Hematopoietic multipotent progenitor cell treated with erythropoietin and hydrocortisone succinate and interleukin-3 and kit ligand, for 6 days (in vitro differentiated cells): ENCODE measurements at regions not wholly inside any gene's neighbourhood (a gene's known extent, or its start where the extent isn't known, plus 50 kb on each side); places are given as distances from the start of the nearest gene placed in this dataset.
A peak's percentile ranks its signal among the peaks of the same experiment; 100 is the strongest.
"Not testable (repeated sequence)": the region's sequence is repeated elsewhere in the genome, so short reads cannot be mapped to it uniquely, and the experiment has no call there.

Source experiments
- DNase-seq: peaks from one replicate; pipeline ENCODE4 v3.0.0-alpha.2; 2015

DNA sequence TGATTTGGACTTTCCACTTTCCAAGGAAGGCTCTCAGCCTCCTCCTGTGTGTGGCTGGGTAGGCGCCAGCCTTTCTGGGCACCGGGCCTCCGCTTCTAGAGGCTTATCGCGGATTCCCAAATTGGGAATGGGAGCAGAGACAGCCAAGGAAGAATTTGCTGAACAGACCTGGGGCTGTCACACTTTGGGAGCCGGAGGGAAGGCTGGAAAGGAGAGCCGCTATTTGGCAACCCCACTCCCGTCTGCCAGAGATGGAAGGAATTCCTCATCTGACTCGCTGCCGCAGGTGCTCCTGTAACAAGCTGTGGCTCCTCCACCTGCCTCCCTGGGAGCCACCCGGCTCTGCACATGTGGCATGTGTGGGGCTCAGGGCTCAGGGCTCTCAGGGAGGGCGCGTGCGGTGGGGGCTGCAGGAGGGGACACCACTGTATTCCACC is 50.8 kb upstream of the ECHDC3 start:
- no peak for DNase-seq

DNA sequence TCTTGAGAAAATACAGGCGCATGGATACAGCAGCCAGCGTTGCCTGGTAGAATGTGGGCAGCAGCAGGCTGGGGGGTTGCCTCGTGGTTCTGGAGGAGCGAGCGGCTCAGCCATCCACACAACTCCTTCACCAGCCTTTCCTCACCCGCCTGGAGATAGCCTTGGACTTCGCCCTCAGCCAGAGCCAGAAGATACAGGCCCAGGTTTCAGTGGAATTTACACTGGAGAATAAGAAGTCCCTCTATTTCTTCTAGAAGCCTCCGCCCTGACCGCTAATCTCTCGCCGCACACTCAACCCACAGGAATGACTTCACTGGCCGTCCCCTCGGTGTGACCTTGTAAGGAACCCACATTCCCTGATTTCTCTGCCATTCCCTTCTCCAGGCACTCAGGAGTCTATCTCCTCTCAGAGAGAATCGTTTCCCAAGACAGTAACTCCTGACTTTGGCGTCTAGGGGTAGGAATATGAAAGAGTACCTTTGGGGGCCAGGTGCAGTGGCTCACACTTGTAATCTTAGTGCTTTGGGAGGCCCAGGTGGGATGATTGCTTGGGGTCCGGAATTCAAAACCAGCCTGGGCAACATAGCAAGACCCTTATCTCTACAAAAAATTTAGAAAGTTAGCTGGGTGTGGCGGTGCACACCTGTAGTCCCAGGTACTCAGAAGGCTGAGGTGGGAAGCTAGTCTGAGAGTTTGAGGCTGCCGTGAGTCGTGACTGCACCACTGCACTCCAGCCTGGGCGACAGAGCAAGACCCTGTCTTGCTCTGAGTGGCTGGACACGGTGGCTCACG is 52.0 kb upstream of the ECHDC3 start:
- no peak for DNase-seq

DNA sequence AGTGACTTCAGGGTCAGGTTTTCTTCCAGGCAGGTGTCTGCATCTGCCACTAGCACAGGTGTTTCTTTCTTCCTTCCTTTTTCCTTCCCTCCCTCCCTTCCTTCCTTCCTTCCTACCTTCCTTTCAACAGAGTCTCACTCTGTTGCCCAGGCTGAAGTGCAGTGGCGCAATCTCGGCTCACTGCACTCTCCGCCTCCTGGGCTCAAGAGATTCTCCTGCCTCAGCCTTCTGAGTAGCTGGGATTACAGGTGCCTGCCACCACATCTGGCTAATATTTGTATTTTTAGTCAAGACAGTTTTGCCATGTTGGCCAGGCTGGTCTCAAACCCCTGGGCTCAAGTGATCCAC is 53.8 kb upstream of the ECHDC3 start:
- DNase-seq = not testable (repeated sequence)

DNA sequence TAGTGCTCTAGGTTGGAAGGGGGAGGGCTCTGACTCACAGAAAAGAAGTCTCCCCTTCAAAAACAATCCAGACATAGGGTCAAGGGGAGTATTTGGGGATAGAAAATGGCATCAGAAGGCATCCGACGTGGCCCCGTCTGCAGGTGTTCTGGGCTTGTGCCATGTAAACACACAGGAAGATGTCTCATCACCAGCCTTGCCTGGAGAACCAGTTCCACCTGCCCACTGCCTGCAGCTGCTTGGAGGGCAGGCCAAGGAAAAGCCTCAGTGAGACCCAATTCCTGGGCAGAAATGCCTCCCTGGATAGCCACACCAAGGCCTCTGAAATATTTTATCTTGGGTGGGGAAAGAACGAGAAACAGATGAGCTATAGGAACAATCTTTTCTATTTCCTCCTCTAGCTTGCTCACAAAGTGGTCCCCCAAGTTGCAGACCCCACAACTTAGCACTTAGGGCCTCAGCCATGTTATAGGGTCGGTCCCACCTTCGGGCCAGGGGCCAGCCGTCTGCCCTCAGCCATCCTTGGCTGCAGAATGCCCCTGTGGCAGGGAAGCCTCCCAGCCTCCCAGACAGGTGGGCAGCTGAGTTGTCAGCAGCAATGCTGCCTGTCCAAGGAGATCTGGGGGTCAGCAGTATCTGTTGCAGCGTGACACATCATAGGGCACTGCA is 54.3 kb upstream of the ECHDC3 start:
- DNase-seq = no peak

DNA sequence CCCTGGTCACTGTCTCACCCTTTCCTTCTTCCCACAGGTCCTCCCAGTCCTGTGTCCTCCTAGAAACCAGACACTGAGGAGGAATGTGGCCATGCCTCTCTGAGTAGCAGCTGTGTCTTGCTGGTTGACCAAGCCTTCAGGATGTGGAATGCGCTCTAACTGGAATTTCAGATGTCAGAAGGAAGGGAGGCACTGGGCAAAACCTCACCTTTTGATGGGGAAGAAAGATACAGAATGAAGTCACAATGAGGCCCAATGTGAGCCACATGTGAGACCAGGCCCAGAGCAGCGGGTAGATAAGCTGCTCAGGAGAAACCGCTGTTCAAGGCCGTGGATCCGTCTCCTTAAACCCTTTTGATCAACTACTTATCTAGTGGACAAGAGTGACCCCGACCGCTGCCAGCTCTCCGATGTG is 54.8 kb upstream of the ECHDC3 start:
- peak; percentile 40 for DNase-seq

DNA sequence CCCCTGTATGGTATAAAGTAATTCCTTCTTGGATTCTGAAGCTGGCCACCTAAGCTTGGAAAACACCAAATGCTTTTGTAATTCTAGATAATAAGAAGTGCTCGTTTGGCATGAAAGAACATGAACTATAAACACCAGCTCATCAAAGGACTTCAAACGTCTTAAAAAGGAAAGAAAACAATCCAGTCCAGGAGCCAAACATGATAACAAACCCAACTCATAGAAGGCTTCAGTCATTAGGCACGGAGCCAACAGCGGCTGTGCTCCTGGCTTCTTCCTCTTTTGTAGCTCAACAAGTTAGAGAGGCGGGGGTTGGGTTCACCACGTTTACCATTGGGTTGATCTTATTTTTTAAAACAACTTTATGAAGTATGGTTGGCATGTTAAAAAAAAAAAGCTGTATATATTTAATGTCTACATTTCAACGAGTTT is 56.4 kb upstream of the ECHDC3 start:
- DNase-seq = peak; percentile 98

DNA sequence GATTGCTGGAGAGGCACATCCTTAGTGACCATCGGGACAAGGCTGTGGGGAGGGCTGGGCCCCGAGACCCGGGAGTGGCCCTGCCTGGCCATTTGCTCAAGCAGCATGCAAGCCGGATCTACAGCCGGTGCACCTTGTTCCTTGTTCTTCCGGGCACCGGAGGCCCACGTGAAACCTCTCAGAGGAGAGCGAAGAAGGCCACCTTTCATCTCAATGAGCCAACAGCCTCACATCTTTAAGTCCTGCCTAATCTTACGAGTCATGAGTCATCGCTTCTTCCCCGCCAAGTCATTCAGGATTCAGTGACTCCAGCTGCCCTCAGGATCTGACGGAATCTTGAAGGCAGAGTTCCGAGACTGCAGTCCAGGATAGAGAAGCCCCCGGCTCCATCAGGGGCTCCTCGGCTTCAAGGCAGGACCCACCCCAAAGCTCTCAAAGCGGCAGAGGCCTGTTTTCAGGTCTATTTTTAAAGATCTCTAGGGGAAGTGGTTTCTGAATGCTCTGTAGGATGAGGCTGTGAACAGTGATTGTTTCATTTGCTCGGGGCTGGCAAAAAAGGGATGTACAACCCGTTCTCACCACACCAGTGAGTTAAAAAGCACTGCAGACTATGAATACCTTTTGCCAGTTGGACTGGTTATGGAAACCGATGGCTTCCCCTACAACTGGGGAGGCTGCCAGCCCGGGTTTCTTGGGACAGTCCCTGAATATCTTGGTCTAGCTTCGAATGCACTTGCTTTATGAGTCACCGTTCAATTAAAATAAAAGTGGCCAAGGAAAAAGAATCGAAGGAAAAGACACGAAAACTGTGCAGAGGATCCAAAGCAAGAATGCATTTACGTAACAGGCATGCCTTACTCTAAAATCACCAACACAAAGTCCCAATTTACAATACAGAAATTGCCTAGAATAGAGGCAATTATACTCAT is 57.2 kb upstream of the ECHDC3 start:
- DNase-seq = peak; percentile 74

DNA sequence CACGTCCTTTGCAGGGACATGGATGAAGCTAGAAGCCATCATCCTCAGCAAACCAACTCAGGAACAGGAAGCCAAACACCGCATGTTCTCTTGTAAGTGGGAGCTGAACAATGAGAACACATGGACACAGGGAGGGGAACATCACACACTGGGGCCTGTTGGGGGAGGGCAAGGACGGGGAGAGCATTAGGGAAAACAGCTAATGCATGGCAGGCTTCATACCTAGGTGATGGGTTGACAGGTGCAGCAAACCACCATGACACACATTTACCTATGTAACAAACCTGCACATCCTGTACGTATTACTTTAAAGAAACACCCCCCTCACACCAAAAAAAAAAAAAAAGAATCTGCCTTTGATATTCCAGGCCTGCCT is 57.9 kb upstream of the ECHDC3 start:
- not testable (repeated sequence) for DNase-seq

DNA sequence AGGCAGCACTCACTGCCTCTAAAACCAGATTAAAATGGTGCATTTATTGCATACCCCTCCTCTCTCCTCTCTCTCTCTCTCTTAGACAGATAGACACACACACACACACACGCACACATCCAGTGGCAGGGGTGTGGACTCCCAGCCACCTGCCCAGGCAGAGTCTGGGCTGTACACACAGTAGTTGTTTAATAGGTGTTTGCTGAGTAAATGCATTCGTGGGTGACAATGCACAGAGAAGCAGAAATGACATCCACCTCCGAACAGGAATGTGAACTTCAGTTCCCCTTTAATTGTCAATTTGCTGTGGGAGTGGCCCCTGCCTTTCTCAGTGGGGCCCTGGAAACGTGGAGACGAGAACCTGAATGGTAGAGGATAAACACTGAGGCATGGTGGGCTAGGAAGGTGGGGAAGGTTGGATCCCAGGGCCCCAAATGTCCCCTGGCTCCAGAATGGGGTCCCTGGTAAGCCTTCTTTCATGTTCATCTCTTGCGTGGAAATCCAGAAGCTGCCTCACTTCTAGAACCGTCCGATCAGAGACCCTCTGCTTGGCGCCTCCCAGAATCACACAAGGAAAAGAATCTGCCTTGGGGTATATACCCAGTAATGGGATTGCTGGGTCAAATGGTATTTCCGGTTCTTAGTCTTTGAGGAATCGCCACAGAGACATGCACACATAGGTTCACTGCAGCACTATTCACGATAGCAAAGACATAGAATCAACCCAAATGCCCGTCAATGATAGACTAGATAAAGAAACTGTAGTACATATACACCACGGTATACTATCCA is 58.5 kb upstream of the ECHDC3 start:
- DNase-seq = no peak

DNA sequence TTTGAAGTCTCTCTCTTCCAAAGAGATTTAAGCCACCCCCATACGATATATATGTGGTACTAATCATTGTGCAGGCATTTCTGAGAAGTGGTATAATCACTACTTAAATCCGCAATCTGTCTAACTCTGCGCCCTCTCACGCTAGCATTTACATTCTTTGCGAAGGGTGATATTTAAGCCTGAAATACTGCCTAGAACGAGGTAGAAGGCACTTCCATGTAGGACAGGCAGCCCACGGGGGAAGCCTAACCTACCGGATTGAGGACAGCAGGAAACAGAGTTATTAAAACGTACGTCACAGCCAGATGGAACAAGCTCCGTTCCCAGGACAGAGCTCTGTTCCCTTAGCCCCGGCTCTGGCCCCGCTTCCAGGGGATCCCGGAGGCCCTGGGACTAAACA is 59.3 kb upstream of the ECHDC3 start:
- no peak for DNase-seq

DNA sequence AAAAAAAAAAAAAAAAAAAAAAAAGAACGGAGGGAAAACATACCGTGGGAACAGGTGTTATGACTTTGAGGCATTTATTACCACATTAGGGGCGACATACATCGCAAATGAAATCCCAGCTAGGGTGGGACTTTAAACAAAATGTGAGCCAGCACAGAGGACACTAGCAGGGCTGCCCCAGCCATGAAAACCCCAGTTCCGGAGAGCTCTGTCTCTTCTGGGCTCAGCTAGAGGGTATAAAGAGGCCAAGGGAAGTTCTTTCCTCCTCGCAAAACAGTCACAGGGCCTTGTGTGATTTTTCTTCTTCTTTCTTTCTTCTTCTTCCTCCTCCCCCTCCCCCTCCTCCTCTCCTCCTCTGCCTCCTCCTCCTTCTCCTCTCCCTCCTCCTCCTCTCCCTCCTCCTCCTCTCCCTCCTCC is 59.9 kb upstream of the ECHDC3 start:
- no peak for DNase-seq

DNA sequence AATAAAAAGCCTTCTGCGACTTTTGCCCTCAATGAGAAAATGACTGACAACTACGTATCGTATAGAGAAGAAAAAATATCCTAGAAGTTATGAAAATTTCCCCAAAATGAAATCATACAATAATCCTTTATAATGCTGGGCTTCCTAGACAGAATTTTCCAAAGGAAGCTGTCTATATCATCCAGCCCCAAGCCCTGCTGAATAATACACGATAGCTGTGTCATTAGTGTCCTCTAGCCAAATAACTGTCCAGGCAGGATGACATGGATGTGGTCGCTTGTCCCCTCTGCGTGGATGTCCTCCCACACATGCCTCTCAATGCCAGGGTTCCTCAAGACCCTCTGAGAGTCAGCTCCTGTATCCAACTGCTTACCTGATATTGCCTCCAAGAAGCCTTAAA is 61.7 kb upstream of the ECHDC3 start:
- DNase-seq = no peak

DNA sequence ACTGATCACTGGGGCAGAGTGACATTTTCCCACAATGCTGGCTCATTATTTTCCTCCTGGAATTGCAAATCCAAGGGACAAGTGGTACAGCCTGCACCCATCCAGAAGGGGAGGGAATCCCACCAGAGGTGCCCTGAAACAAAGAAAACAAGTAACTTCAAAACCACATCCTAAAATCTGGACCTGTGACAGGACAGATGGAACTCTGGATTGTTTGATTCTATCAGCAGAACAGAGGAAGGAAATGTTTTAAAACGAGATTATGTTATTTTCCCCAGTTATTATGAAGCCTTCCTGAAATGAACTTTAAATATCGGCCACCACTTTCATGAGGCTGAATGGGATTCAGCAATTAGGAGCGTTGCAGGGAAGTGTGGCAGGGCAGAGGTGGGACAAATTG is 62.2 kb upstream of the ECHDC3 start:
- no peak for DNase-seq

DNA sequence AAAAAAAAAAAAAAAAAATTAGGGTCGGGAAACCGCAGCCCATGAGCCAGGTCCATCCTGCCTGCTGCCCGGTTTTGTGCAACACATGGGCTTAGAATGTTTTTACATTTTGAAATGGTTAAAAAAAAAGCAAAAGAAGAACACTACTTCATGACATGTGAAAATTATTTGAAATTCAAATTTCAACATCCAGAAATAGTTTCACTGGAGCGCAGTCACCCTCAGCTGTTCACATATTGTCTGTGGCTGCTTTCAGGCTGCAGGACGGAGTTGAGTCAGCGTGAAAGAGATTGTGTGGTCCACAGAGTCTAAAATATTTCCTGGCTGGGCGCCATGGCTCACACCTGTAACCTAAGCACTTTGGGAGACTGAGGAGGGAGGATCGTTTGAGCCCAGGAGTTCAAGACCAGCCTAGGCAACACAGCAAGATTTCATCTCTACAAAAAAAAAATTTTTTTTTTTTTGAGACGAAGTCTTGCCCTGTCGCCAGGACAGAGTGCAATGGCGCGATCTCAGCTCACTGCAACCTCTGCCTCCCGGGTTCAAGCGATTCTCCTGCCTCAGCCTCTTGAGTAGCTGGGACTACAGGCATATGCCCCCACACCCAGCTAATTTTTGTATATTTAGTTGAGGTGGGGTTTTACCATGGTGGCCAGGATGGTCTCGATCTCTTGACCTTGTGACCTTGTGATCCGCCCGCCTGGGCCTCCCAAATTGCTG is 63.9 kb upstream of the ECHDC3 start:
- no peak for DNase-seq

DNA sequence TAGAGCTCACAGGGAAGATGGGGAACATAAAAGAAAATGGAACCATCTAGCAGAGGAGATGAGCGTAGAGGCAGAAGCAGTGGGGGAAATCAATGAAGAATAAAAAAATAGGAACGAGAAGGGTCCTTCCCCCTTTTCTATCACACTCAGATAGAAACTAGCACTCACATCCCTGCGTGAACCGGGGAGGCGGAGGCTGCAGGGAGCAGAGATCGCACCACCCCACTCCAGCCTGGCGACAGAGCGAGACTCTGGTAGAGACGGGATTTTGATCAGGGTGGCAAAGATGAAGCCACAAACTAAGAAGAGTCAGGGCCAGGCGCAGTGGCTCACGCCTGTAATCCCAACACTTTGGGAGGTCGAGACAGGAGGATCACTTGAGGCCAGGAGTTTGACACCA is 64.7 kb upstream of the ECHDC3 start:
- DNase-seq = no peak

DNA sequence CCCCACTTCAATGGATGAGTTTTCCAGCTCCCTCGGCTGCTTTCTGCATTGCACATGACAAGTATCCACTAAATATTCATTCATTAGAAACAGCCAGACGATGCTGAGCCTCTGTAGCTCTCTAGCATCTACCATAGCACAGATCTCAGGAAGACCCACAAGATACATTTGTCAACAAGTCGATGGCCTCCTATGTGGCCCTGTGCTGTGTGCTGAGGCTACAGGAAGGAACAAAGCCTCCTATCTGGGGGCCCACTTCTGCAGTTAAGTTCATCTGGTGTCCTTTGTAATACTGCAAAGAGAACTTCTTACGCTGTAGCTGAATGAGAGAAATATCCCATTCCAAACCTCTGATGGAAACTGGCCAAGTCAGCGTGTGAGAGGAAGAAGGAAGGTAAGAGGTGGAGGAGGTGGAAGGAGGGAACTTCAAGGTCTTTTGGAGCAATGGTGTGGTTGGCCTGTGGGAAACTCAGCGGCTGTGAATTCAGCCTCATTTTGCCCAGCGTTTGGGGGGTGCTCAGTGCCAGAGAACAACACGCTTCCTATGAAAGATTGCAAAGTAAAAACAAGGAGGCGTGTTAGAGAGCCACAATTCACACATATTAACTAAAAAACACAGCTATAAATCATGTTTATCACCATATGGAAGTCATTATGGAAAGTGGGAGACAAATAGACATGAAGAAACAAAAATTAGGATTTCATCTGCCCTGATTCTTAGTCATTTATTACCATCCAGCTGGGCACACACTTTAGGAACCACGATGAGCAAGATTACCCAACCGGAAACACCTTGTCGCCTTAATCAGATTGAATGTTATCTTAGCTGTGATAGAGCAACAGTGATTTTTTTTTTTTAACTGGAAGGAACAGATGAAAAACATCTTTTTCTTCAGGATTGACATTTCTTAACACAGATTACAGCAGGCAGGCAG is 62.2 kb upstream of the USP6NL start:
- DNase-seq = peak; percentile 52

DNA sequence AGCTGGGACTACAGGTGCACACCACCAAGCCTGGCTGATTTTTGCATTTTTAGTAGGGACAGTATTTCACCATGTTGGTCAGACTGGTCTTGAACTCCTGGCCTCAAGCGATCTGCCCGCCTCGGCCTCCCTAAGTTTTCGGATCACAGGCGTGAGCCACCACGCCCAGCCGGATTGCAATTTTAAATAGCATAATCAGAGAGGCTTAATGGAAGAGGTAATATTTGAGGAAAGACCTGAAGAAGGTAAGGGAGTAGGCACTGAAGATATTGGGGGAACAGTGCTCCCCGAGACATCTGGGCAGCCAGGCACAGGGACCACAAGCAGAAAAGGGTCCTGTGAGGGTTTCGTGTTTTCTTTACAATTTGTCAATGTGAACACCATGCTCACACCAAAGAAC is 61.4 kb upstream of the USP6NL start:
- no peak for DNase-seq

DNA sequence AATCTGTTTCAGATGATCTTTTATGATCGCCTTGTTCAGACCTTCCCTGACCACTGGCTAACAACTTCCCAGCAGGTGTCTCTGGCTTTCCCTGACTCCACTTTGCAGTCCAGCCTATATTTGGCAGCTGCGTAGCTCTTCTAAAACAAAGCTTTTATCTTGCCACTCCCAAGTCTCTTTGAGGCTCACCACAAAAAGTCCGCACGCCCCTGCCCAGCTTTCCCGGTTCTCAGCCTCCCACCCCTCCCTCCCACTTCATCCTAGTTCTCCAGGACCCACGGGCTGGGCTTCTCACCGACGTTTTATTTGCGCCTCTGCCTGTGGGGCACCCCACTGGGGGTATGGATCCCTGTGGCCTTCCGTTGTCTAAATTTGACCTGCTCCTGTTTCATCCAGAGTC is 58.9 kb upstream of the USP6NL start:
- no peak for DNase-seq

DNA sequence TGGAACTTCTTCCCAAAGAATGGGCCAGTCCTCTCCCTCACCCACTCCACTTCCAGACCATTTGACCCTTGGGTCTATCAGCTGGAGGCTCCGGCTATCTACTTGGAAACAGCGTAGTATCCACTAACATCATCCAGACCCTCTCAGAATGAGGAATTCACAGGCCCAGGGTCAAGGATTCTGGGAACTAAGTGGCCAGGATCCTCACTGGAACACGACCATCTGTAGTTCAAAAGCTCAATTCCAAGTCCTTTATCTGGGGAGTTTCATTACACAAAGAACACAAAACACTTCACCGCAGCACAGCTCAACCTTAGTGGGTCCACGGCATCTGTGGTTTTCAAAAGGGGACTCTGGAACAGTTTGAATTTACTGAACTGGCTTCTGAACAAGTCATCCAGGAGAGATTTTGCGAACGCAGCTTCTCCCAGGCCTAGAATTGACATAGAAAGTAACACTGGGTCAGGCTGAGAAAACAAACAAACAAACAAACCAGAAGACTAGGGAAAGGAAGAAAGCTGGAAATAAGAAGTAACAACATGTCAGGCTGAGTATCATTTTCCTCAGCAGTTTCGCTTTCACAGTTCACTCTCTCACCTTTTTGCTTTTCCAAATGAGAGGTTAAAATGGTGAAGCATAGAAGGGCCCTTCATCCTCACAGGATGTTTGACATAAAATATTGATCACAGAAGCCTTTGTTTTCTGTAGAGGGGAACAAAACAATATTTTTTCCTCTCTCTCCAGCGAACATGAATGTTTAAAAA is 57.6 kb upstream of the USP6NL start:
- no peak for DNase-seq

DNA sequence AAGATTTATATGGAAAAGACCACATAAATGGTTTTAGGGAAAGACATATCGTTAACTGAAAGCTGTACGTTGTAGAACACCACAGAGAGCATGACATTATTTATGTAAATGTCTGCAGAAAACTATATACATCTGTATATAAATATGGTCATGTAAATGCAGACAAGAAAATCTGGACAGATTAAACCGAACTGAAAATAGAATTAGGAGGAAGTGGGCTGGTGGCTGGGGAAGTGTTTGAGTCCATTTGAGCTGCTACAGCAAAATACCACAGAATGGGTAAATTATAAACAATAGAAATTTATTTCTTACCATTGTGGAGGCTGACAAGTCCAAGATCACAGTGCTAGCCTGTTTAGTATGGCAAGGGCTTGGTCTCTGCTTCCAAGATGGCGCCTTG is 56.3 kb upstream of the USP6NL start:
- no peak for DNase-seq
